Limb (tissue), 2 donors: ENCODE measurements at regions not wholly inside any gene's neighbourhood (a gene's known extent, or its start where the extent isn't known, plus 50 kb on each side); places are given as distances from the start of the nearest gene placed in this dataset.
"Not testable (repeated sequence)": the region's sequence is repeated elsewhere in the genome, so short reads cannot be mapped to it uniquely, and the experiment has no call there.

Source experiments
- DNase-seq, 2 donors: peaks; one replicate each; pipeline ENCODE4 v3.0.0-alpha.2; 2016; ENCODE audit errors: extremely low spot score in 2 of 2

DNA sequence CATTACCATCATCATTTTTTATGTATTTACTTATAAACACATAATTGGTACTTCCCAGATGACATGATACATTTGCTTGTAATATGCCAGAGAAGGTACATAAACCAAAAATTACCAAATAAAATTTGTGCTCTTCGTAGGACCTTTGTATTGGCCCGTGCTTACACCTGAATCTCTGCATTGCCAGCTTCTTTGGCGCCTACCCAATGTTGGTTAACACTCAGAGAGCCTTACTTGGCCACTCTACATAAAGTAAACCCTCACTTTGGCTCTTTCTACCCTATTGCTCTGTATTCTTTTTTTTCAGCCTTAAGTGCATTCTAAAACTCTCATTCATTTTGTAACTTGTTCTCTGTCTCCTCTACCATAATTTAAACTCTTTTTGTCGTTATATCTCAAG lies 148.1 kb upstream of the ZNF608 start:
- DNase-seq: no peak

DNA sequence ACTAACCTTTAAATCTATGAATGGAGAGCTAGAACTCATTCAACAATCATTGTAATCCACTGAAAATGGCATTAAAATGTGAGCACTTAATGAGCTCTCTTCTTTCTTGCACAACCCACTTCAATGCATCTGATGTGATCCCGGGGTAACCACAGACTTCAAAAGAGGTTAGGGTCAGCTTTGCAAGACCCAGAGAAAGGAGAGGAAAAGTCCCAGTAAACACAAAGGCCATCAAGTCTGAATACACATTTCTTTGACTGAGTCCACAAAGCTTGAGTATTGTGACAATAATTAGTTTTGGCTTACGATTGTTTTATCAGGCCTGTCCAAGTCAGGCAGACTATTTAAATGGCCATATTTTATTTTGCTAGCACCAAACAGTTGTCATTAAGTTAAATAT lies 148.8 kb upstream of the ZNF608 start:
- DNase-seq: no peak

DNA sequence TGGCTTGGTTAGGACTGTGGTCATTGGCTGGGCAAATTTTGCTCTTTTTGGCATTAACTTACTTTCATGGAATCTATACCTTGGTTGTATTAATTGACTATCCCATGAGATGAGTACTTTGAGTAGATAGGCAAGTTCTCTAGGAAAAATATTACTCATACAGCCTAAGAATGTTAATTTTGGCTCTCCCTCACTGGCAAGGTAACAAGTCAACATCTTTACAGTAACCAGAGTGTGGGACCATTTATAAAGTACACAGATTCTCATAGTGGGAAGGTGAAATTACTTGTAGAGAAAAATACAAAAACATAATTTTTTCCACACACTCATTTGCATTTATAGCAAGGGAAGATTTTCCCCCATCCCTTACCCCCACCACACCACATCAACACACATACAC lies 154.6 kb upstream of the ZNF608 start:
- DNase-seq: no peak

DNA sequence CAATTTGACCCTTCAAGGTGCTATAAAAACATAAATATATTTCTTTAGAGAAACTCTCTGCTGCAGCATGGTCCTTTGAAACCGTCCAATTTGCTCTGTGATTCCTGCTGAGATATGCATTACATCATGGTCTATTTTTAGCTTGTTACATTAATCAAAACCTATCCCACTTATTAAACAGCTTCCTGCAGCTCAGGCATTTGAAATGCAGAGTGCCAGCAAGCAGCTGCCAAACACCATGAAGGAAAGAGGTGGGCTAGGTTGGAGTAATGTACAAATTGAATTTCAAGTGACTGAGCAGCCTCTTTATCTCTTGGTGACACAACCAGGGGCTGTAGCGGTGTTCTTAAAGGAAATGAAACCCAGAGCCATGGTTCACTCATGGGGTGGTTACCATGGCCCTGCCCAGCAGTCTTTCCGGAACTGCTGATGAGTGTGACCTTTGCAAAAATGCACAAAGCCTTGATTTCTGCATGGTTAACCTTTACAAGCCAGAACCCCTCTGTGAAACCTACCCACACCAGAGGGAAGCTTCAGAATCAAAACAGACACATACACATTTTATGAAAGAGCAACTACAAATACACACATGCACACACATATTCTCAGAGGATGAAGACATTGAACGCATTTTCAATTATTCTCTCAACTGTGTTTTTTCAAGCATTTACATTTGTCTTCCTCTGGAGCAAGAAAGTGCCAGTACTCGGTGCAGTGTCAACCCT lies 155.8 kb upstream of the ZNF608 start:
- DNase-seq: peak; percentile 41 to 45

DNA sequence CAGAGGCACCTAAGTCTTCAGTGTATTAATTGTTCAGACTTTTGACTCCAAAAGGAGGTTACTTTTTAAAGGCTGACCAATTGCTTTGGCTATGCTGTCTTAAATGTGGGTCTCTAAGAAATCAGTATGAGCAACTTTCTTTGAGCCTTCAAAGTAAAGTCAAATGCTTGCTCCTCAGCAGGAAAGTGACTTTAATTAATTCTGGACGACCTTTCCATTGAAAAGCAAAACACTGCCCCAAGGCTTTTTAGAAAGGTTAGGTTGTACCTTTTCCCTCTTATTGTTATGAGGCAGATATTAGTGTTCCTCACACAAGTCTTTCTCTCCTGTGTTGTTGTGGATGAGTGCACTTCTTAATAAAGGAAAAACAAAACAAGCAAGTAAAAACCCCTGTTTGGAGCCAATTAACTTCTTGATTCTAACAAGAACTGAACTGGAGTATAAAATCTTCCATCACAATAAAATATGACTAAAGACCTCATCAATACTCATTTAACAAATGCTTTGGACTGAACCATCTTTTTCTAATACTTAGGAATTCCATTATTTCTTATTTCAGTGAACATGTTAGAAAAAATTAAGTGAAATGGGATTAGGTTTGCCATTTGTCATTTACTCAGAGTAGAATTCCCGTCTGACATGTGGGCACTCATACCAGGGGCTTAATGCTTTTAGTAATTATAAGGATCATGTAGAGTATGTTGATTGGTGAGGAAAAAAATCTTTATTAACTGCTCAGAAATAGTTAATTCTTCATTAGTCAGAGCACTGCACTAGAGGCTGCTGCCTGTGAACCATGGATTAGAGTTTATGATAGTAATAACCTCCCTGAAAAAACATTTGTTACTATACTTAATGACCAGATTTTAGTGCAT lies 159.1 kb upstream of the ZNF608 start:
- no peak for DNase-seq

DNA sequence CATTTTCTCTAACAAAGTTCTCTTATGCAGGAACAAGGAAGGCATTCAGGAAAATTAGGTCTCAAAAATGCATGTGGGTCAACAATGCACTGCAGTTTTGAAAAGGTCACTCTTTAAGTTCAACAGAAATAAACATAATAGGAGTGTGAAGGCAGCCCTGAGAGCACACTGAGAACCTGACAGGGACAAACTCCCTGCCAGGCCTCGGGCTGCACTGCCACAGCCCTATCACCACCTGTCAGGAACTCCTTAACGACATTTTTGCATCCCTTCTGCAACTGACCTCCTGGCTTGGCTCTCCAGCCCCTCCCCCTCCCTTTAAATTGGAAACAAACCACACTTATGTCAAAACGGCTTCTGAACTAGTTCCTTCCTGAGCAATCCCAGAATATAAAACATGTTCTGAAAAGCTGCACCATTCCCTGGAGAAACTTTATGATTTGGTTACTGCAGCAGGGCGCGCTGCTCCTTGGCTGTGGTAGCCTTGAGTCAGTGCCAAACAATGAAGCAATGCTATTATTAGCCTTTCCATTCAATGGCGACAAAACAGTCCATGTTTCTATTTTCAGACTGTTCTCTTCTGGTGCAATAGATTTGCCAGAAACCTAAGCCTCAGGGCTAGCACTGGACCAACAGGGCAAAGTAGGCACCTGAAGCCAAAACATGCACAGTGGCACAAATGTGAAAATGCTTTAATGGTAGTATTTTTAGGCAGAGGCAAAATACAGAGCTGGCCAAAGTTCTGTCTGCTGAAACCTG lies 160.1 kb upstream of the ZNF608 start:
- DNase-seq: peak; percentile 63 to 80

DNA sequence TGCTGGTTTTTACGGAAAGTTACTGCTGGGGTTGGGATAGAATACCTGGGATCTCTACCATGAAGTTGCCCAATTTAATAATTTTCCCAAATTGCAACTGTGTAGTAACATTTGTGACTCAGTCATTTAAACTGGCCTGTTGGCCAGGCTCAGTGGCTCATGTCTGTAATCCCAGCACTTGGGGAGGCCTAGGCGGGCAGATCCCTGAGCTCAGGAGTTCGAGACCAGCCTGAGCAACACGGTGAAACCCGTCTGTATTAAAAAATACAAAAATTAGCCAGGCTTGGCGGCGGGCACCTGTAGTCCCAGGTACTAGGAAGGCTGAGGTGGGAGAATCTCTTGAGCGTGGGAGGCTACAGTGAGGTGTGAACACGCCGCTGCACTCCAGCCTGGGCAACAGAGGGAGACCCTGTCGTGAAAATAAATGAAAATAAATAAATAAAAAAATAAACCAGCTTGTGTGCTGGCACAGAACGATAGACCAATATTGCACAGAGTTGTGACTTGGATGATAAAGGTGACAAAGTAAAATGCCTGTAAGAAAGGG lies 160.7 kb upstream of the ZNF608 start:
- DNase-seq: no peak

DNA sequence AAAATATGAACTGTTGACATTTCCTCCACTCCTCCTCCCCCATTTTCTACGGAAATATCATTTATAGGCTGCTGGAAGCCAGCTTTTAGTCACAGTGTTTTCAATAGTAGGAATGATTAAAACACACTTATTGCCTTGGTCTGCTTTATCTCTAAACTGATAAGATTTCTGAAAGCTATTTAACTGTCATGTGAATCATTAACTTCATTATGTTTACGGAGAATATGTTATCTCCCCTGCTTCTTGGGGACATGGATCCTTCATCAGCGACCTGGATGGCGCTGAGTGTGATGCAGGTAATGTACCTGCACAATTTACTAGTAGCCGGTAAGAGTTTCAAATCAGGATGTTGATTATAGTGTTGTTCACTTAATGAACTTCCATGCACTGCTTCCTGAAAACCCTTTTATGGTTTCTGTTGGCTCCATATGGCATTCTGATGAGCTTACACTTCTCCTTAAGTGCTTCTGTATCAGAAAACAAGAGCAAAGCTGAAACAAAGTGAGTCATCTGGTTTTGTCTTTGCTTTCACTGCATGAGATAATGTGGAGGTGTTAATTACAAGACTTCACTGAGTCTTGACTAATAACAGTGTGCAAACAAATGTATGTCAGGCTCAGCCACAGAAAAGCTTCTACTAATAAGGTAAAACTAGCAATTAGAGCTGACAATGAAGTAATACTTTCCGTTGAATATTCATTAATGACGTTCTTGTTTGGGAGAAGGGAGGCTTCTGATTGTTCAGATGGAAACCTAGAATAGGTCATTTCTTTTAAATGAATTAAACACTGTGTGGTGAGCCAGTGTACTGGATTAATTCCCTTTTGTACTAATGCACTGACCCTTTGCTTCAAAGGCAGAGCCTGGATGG lies 162.4 kb upstream of the ZNF608 start:
- DNase-seq: no peak

DNA sequence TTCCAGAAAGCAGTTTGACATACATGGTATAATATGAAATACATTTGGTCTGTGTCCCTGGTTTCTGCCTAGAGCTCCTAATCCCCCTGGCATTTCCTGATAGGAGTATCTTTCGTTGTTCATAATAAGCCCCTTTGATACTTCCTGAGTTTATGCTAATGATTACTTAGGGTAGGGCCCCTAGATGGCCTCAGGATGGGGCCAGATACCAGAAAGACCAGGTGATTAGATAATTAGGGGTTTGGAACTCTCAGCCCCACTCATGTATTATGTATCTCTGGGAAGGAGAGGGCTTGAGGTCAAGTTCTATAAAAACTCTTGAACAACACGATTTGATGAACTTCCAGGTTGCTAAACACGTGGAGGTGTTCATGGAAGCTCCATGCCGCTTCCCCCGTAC lies 163.3 kb upstream of the ZNF608 start:
- no peak for DNase-seq

DNA sequence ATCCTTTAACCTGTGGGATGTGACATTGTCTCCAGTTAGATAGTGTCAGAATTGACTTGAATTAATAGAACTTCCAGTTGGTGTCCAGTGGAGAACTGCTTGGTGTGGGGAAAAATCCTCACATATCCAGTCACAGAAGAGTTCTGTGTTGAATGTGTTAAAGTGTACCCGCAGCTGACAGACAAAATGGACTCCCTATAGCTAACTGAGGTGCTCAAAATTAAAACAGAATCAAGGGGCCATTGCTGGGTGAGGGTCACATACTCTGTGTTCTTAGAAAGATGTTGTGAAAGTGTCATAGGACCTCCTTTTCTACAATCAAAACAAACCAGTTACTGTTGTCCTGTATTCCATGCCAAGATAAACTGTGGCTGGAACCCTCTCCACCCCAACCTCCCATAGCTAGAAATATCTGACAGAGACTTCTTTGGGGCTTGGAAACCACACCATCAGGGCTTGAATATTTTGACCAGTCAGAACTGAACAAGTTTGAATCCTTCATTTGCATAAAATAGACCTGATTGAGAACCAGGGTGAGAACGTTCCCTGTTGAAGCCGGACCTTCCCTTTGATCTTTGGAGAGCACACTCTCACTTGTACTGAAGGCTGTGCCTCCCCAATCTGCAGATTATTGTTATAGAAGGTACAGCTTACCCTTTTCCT lies 164.0 kb upstream of the ZNF608 start:
- no peak for DNase-seq

DNA sequence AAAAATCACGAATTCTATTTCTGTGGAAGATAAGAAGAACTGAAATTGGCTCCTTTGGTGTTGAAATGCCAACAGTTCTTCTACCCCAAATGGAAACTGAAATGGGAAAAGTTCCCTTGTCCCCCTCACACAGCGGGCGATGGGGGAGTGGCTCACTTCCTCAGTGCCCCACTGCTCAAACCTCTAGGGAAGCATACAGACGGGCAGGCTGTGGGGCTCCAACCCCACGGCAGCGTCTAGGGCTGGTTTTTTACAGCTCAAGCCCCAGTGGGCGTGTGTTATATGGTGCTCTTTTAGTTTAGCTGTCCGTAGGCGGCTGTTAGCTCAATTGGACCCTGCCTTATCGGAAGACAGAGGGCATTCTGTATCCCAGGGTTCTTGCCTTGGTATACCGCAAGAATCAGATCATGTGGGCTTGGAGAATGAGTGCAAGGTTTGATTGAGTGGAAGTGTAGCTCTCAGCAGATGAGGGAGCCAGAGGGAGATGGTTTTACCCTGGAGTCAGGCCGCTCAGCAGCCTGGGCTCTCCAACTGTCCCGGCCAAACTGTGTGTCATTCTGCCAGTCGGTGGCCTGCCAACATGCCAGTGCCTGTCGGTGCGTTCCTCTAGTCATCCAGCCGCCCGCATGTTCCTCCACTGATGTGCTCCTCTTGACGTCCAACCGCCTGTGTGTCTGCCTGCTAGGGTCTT lies 166.3 kb upstream of the ZNF608 start:
- DNase-seq: no peak

DNA sequence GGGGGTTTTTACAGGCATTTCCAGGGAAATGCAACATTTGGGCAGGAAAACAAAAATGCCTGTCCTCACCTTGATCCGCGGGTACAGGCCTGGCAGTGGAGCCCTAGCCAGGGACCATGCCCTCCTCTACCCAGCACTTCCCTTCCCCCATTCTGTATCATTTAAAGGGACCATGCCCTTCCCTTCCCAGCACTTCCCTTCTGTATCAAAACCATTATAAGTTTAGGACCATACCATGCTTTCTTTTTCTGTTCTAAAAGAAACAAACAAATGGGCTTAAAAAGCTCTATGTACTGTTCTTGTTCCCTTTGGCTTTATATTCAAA lies 166.9 kb upstream of the ZNF608 start:
- DNase-seq: no peak

DNA sequence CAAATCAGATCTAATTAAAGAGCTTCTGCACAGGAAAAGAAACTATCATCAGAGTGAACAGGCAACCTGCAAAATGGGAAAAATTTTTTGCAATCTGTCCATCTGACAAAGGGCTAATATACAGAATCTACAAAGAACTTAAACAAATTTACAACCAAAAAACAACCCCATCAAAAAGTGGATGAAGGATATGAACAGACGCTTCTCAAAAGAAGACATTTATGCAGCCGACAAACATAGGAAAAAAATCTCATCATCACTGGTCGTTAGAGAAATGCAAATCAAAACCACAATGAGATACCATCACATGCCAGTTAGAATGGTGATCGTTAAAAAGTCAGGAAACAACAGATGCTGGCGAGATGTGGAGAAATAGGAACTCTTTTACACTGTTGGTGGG lies 169.9 kb upstream of the ZNF608 start:
- not testable (repeated sequence) for DNase-seq

DNA sequence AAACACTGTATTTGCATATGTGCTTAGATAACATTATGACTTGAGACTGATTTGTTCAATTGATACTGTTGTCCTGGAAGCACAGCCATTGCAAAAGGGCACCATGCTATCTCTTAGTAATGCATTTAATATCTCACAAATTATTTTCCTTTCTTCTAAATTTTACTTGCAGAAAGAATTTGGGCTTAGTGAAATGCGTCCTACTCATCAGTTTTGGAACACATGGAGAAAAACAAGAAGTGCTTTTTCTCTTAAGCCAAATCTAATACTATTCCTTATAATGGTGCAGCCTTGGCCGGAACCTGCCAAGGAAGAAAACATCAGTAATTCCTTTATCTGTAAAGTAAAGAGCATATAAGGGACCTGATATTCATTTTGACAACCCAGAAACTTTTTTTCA lies 172.2 kb upstream of the ZNF608 start:
- DNase-seq: no peak

DNA sequence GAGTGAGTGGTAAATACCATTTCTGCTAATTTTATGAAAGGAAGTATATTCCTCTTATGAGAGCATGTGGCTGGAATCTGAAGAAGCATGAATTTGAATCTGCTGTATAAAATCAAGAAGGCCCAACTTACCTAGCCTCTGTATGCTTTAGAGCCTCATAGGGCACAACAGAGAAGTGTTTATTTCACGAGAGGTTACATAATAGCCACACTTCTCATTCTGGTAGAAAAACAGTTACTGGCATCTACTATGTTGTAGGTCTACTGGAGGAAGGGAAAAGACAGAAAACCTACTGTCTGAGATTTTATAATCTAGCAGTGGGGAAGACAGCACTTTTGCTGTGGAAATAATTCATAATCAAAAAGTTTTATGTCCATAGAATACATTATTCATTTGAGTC lies 172.6 kb upstream of the ZNF608 start:
- DNase-seq: no peak

DNA sequence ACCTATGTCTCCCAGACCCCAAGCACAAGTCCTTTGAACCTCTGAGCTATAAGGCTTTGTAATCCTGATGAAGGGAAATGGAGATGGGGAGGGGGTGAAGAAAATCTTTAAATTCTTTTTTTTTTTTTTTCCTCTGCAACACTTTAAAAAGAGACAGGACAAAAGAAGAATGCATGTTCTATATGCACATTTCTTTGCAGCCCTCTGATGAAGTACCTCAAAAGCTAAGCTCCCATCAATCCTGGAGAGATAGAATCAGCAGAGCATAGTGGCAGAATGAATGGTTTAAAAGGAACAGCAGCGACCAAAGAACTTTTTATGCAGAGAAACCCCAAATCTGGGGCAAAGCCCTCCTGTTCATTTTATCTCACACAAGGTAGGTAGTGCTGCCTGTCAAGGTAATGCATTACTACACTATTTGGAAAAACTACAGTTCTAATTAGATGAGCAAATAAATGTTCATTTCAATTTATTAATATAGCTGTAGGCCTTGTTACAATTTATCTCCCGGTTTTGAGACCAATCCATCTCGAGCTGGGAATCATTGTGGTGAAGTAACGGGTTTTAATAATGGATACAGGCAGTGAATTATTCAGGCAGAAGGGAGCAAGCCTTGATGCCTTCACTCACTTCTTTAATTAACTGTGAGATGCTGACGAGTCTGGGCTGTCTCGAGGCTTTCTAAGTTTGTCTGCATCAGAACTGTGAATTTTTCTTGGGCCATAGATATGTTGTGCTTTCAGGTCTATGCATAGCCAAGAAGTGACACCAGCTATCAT lies 173.5 kb upstream of the ZNF608 start:
- no peak for DNase-seq

DNA sequence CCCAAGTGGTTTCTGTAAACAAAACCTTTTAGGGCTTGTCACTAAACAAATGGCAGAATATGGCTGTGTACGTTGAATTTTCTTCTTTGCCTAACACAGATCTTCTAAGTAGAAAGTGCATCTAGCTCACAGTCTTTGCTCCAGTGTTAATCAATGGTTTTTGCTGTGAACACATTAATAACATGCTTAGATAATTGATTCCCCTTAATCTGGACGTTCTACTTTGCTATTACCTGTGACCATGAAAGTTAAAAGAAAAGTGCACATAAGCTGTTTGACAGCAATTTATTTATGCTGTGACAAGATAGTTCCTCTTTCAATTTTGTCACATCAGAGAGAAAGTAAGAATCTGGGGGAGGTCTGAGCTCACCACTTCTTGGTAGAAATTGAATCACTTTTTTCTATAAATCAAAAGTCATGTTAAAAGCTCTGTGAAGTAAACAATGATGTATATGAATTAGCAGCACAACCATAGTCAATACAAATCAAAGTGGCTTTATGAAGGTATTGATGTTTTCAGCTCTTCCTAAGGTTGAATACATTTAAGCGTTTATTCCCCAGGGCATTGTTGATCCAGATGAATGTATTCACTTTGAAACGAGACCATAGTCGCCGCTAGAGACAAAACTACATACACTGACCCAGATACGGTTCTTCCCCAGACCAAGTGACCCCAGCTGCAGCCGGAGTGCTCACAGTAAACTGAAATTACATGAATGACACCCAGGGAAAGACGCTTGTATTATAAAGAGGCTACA lies 174.6 kb upstream of the ZNF608 start:
- DNase-seq: no peak

DNA sequence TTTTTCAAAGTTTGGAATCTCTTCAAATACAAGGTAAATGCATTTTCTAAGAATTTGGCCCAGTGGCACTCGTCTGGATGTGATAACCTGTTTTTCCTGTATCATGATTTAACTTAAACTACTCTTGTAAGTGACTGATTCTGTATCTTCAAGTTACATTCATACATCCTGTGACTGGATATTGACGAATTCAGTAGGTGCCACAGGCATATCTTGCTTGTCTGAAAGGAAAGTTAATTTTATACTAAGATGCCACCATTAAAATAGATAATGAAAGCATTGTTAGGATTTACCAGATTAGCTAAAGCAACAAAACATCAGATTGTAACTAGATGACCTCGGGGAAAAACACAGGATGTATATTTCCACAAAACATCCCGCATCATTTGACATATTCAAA lies 175.3 kb upstream of the ZNF608 start:
- no peak for DNase-seq
